Germinal center (tissue), 1 donor: ENCODE measurements at regions not wholly inside any gene's neighbourhood (a gene's known extent, or its start where the extent isn't known, plus 50 kb on each side); places are given as distances from the start of the nearest gene placed in this dataset.

Experiments used
- DNase-seq: peaks from one replicate; pipeline ENCODE4 v3.0.0; 2012; ENCODE audit warnings: mixed read lengths, low spot score

- DNase-seq = no peak
These were observed 105.9 kb upstream of the SDK1 start for GRCh38 chr7:3195160-3195559.

- no peak for DNase-seq
These were observed 104.2 kb upstream of the SDK1 start for GRCh38 chr7:3196629-3197400.

- no peak for DNase-seq
These were observed 103.4 kb upstream of the SDK1 start for GRCh38 chr7:3197567-3198213.

GRCh38 chr7:3198316-3198715, 102.7 kb upstream of the SDK1 start:
- DNase-seq = no peak

GRCh38 chr7:3200504-3200903, 100.5 kb upstream of the SDK1 start:
- peak; percentile 43 for DNase-seq

- DNase-seq = no peak
These were observed 99.7 kb upstream of the SDK1 start for GRCh38 chr7:3201306-3201705.

GRCh38 chr7:3201937-3202710, 98.9 kb upstream of the SDK1 start:
- DNase-seq = no peak

GRCh38 chr7:3204526-3204925, 96.5 kb upstream of the SDK1 start:
- DNase-seq = no peak

GRCh38 chr7:3206101-3206500, 95.0 kb upstream of the SDK1 start:
- DNase-seq = no peak

GRCh38 chr7:3206771-3207191, 94.3 kb upstream of the SDK1 start:
- no peak for DNase-seq

- DNase-seq = no peak
These were observed 93.6 kb upstream of the SDK1 start for GRCh38 chr7:3207387-3207902.

- DNase-seq = no peak
These were observed 90.5 kb upstream of the SDK1 start for GRCh38 chr7:3210531-3210930.

GRCh38 chr7:3214090-3214413, 87.0 kb upstream of the SDK1 start:
- DNase-seq = no peak

GRCh38 chr7:3215624-3216585, 85.1 kb upstream of the SDK1 start:
- no peak for DNase-seq

- DNase-seq = no peak
These were observed 83.9 kb upstream of the SDK1 start for GRCh38 chr7:3217166-3217565.

GRCh38 chr7:3218411-3219225, 82.4 kb upstream of the SDK1 start:
- no peak for DNase-seq

- no peak for DNase-seq
These were observed 71.1 kb upstream of the SDK1 start for GRCh38 chr7:3229904-3230470.

GRCh38 chr7:3230908-3231307, 70.1 kb upstream of the SDK1 start:
- DNase-seq = no peak

GRCh38 chr7:3232228-3232627, 68.8 kb upstream of the SDK1 start:
- no peak for DNase-seq

GRCh38 chr7:3233301-3233700, 67.8 kb upstream of the SDK1 start:
- DNase-seq = no peak

- no peak for DNase-seq
These were observed 67.0 kb upstream of the SDK1 start for GRCh38 chr7:3234051-3234450.
